HEK293 (cell line): ENCODE measurements at regions not wholly inside any gene's neighbourhood (a gene's known extent, or its start where the extent isn't known, plus 50 kb on each side); places are given as distances from the start of the nearest gene placed in this dataset.

ENCODE experiments used
- CTCF ChIA-PET: fragments of 350-600 bp; formaldehyde crosslinking; extraction: SDS; loops from one replicate; lab custom pipeline; 2021; ENCODE audit warnings: antibody characterized with exemption; lab: Yijun Ruan, JAX
- POLR2A ChIA-PET: fragments of 300-600 bp; formaldehyde crosslinking; extraction: SDS; loops from one replicate; lab custom pipeline; 2020; ENCODE audit warnings: antibody characterized with exemption, inconsistent platforms; lab: Yijun Ruan, JAX
- H3K27ac ChIP-seq: fragments of 200-500 bp; sonication (Bioruptor generic); 2 replicates; pipeline ENCODE4 v1.5.1; 2014; ENCODE audit warnings: low read depth, low read length, control low read depth, inconsistent platforms; ENCODE audit errors: extremely low read depth
- H3K36me3 ChIP-seq, 2 experiments: fragments of 200-500 bp in 1 of 2; sonication (Bioruptor generic) in 1 of 2; 1 replicate in 1 of 2; 2 replicates in 1 of 2; pipeline ENCODE4 v1.5.1; 2014 to 2017; ENCODE audit warnings: inconsistent platforms in 2 of 2, low read length in 2 of 2; ENCODE audit not compliant: control insufficient read depth in 2 of 2, insufficient read depth in 1 of 2
- H3K4me1 ChIP-seq: fragments of 200-500 bp; sonication (Bioruptor generic); 2 replicates; pipeline ENCODE4 v1.5.1; 2014; ENCODE audit warnings: mild to moderate bottlenecking, low read length, inconsistent platforms; ENCODE audit not compliant: control insufficient read depth, insufficient read depth
- H3K4me3 ChIP-seq: 2 replicates; pipeline ENCODE4 v1.5.1; 2011; ENCODE audit warnings: low read depth, mild to moderate bottlenecking, control low read depth, low read length, moderate library complexity
- H3K9me3 ChIP-seq: fragments of 200-500 bp; sonication (Bioruptor generic); 2 replicates; pipeline ENCODE4 v1.5.1; 2014; ENCODE audit warnings: low read depth, low read length, inconsistent platforms; ENCODE audit not compliant: control insufficient read depth, insufficient read depth
- ELK4 ChIP-seq: IDR thresholded peaks from 2 replicates; pipeline ENCODE4 v1.6.1; 2011; ENCODE audit warnings: mild to moderate bottlenecking, low read depth, low read length, borderline replicate concordance
- GLI2 ChIP-seq: fragments of 450-650 bp; formaldehyde crosslinking; IDR thresholded peaks from 2 replicates; pipeline ENCODE4; 2017; ENCODE audit warnings: missing biosample characterization, missing genetic modification characterization, low read depth, borderline replicate concordance
- GLIS1 ChIP-seq: fragments of 450-650 bp; formaldehyde crosslinking; IDR thresholded peaks from 2 replicates; pipeline ENCODE4 v1.5.1; 2016; ENCODE audit warnings: missing biosample characterization, missing genetic modification characterization
- HOXD13 ChIP-seq: sonication (generic); formaldehyde crosslinking; IDR thresholded peaks from 2 replicates; pipeline ENCODE4 v1.8.0; 2022; ENCODE audit warnings: missing genetic modification reagents, borderline replicate concordance
- KLF17 ChIP-seq: fragments of 450-650 bp; formaldehyde crosslinking; IDR thresholded peaks from 2 replicates; pipeline ENCODE4 v1.5.1; 2016; ENCODE audit warnings: missing biosample characterization, missing genetic modification characterization
- MZF1 ChIP-seq: fragments of 450-650 bp; formaldehyde crosslinking; IDR thresholded peaks from 2 replicates; pipeline ENCODE4 v1.5.1; 2017; ENCODE audit warnings: missing biosample characterization, missing genetic modification characterization, borderline replicate concordance
- OSR2 ChIP-seq: fragments of 450-650 bp; formaldehyde crosslinking; IDR thresholded peaks from 2 replicates; pipeline ENCODE4 v1.5.1; 2016; ENCODE audit warnings: missing biosample characterization, missing genetic modification characterization
- PRDM1 ChIP-seq: fragments of 450-650 bp; formaldehyde crosslinking; IDR thresholded peaks from 2 replicates; pipeline ENCODE4; 2016; ENCODE audit warnings: missing biosample characterization, missing genetic modification characterization
- PRDM10 ChIP-seq: fragments of 450-650 bp; formaldehyde crosslinking; IDR thresholded peaks from 2 replicates; pipeline ENCODE4 v1.5.1; 2016; ENCODE audit warnings: missing biosample characterization, missing genetic modification characterization
- ZBTB21 ChIP-seq: fragments of 450-650 bp; formaldehyde crosslinking; IDR thresholded peaks from 2 replicates; pipeline ENCODE4 v1.5.1; 2017; ENCODE audit warnings: missing biosample characterization, missing genetic modification characterization
- ZBTB26 ChIP-seq: fragments of 450-650 bp; formaldehyde crosslinking; optimal IDR thresholded peaks from 2 replicates; pipeline ENCODE3; 2016; ENCODE audit warnings: missing biosample characterization, mild to moderate bottlenecking, missing genetic modification characterization
- ZBTB44 ChIP-seq: fragments of 450-650 bp; IDR thresholded peaks from 2 replicates; pipeline ENCODE4 v1.5.1; 2018; ENCODE audit warnings: missing biosample characterization, mild to moderate bottlenecking, missing genetic modification characterization
- ZBTB7A ChIP-seq: fragments of 450-650 bp; formaldehyde crosslinking; IDR thresholded peaks from 2 replicates; pipeline ENCODE4 v1.5.1; 2016; ENCODE audit warnings: low read depth, missing biosample characterization, missing genetic modification characterization
- ZFP3 ChIP-seq: fragments of 450-650 bp; formaldehyde crosslinking; IDR thresholded peaks from 2 replicates; pipeline ENCODE4 v1.5.1; 2016; ENCODE audit warnings: low read depth, missing biosample characterization, missing genetic modification characterization
- ZFP69B ChIP-seq: fragments of 450-650 bp; formaldehyde crosslinking; IDR thresholded peaks from 2 replicates; pipeline ENCODE4 v1.5.1; 2016; ENCODE audit warnings: missing biosample characterization, missing genetic modification characterization
- ZNF138 ChIP-seq: fragments of 450-650 bp; formaldehyde crosslinking; IDR thresholded peaks from 2 replicates; pipeline ENCODE4 v1.5.1; 2016; ENCODE audit warnings: missing biosample characterization, missing genetic modification characterization, borderline replicate concordance
- ZNF175 ChIP-seq: fragments of 450-650 bp; formaldehyde crosslinking; IDR thresholded peaks from 2 replicates; pipeline ENCODE4 v1.5.1; 2016; ENCODE audit warnings: missing biosample characterization, missing genetic modification characterization
- ZNF184 ChIP-seq: fragments of 450-650 bp; IDR thresholded peaks from 2 replicates; pipeline ENCODE4 v1.5.1; 2018; ENCODE audit warnings: missing biosample characterization, mild to moderate bottlenecking, missing genetic modification characterization
- ZNF221 ChIP-seq: fragments of 450-650 bp; formaldehyde crosslinking; IDR thresholded peaks from 2 replicates; pipeline ENCODE4 v1.5.1; 2017; ENCODE audit warnings: missing biosample characterization, missing genetic modification characterization, borderline replicate concordance
- ZNF23 ChIP-seq: fragments of 450-650 bp; formaldehyde crosslinking; IDR thresholded peaks from 2 replicates; pipeline ENCODE4 v1.5.1; 2016; ENCODE audit warnings: missing biosample characterization, missing genetic modification characterization, borderline replicate concordance
- ZNF24 ChIP-seq: fragments of 450-650 bp; formaldehyde crosslinking; IDR thresholded peaks from 2 replicates; pipeline ENCODE4 v1.5.1; 2016; ENCODE audit warnings: missing biosample characterization, missing genetic modification characterization
- ZNF354C ChIP-seq: fragments of 450-650 bp; formaldehyde crosslinking; IDR thresholded peaks from 2 replicates; pipeline ENCODE4 v1.5.1; 2016; ENCODE audit warnings: missing biosample characterization, missing genetic modification characterization, low read depth, borderline replicate concordance
- ZNF544 ChIP-seq: fragments of 450-650 bp; formaldehyde crosslinking; IDR thresholded peaks from 2 replicates; pipeline ENCODE4 v1.5.0; 2017; ENCODE audit warnings: missing biosample characterization, missing genetic modification characterization

- POLR2A ChIA-PET, result no interaction called here
Observed at GRCh38 chr5:3030511-3031165, 279.2 kb upstream of the IRX2 start.

GRCh38 chr5:3029396-3029795 lies 277.9 kb upstream of the IRX2 start:
- CTCF ChIA-PET, result interaction anchor here (0.6 kb wide), 1 partner anchor 40 kb away, joined by 3 read pairs; no protein-coding TSS in a partner anchor
- Histone ChIP-seq H3K4me1 (no peaks in the 10 kb centered on the region), H3K36me3 (no peaks in the 10 kb centered on the region), H3K9me3 (no peaks in the 10 kb centered on the region), H3K27ac (no peak overlapping the region), H3K4me3 (no peak overlapping the region)
- TF ChIP-seq HOXD13 (CRISPR knock-in tag) (no peak), GLI2 (tag by site-specific recombination) (no peak), PRDM10 (no peak), ZNF24 (tag by site-specific recombination) (no peak), ZBTB7A (tag by site-specific recombination) (no peak)
- POLR2A ChIA-PET, result no interaction called here

More at GRCh38 chr5:3030511-3031165, 279.2 kb upstream of the IRX2 start:
- TF ChIP-seq ZBTB21 (tag by site-specific recombination) (no peak), ZNF175 (tag by site-specific recombination) (no peak), ZNF354C (no peak), ZNF184 (tag by site-specific recombination) (no peak), OSR2 (tag by site-specific recombination) (no peak), ZNF23 (tag by site-specific recombination) (no peak), ZNF138 (no peak), MZF1 (tag by site-specific recombination) (no peak), PRDM1 (tag by site-specific recombination) (no peak), ZNF221 (no peak), ZBTB26 (tag by site-specific recombination) (no peak)
- Histone ChIP-seq H3K4me3 (no peak overlapping the region), H3K9me3 (no peaks in the 10 kb centered on the region), H3K36me3 (no peaks in the 10 kb centered on the region), H3K27ac (no peak overlapping the region), H3K4me1 (no peaks in the 10 kb centered on the region)
- CTCF ChIA-PET, result no interaction called here

GRCh38 chr5:3027866-3028635 lies 276.6 kb upstream of the IRX2 start:
- H3K4me3 ChIP-seq, result no peak overlapping the region
- no peaks in the 10 kb centered on the region for H3K36me3 ChIP-seq
- CTCF ChIA-PET, result no interaction called here
- POLR2A ChIA-PET, result no interaction called here
- no peaks in the 10 kb centered on the region for H3K4me1 ChIP-seq
- no peaks in the 10 kb centered on the region for H3K9me3 ChIP-seq
- H3K27ac ChIP-seq, result no peak overlapping the region
- no peak for TF ChIP-seq ZNF175 (tag by site-specific recombination)
- TF ChIP-seq KLF17, result no peak
- no peak for TF ChIP-seq ZFP69B (tag by site-specific recombination)
- no peak for TF ChIP-seq ZNF544
- TF ChIP-seq GLIS1 (tag by site-specific recombination), result no peak
- TF ChIP-seq ZBTB44 (tag by site-specific recombination), result no peak
- TF ChIP-seq ELK4, result no peak
- TF ChIP-seq ZFP3, result no peak
